ENCODE measurements at regions not wholly inside any gene's neighbourhood (a gene's known extent, or its start where the extent isn't known, plus 50 kb on each side); places are given as distances from the start of the nearest gene placed in this dataset.

- TF ChIP-seq GATA1 (IDR thresholded peaks at IDR 0.05; ENCODE audit: low read depth, low read length) (no peak), POLR2A (IDR thresholded peaks at IDR 0.05; ENCODE audit: low read length) (no peak)
- no peak for DNase-seq
Measured at GRCh38 chr7:41125343-41125742, 577.5 kb downstream of the INHBA start.

DNA sequence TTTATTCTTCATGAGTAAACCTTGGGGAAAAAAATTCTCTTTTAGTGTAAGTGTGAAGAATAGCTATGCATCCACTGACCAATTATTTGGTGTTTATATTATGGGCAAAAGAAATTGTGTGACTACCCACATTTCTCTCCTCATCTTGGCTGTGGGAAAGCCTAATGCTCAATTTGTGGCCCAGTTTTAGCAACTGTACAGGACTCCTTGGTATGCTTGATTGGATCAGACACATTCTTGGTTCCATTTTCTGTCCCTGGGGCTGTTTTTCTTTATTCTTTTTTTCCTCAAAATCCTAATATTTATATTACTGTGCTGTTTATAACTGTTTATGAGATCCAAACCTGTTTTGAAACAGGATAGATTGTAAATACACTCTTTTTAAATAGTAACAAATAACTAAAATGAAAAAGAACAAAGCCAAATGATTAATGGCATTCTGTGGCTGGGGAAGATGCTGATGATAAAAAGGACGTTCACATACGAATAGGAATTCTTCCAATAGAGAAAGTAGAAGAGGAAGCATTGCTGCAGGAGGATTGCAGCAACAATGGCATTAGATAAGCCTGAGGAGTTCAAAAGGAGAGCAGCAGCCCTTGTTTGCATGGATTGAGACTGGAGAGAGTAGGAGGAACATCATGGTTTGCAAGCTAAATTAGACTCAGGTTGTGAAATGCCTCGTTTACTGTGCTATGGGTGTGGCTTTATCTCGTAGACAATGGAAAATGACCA lies 580.5 kb downstream of the INHBA start:
- DNase-seq, result no peak
- TF ChIP-seq POLR2A (IDR thresholded peaks at IDR 0.05; ENCODE audit: low read length) (no peak), GATA1 (IDR thresholded peaks at IDR 0.05; ENCODE audit: low read depth, low read length) (no peak)

DNA sequence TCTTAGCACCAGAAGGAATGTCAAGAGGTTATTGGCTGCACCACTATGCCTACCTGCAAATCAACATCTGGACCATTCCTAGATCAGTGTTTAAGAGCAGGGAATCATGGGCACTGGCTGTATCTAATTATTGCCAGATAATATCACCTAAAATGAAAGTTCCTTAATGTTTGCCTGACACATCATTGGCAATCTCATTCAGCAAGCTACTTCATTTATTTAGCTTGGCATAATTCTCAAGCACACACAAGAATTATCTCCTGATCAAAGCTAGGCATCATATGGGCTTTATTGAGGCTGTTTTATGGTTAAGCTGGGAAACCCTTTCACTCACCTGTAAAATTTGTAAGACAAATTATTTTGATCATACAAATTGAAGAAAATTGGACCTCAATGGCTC lies 581.7 kb downstream of the INHBA start:
- DNase-seq, result no peak
- TF ChIP-seq GATA1 (IDR thresholded peaks at IDR 0.05; ENCODE audit: low read depth, low read length) (no peak), POLR2A (IDR thresholded peaks at IDR 0.05; ENCODE audit: low read length) (no peak)

DNA sequence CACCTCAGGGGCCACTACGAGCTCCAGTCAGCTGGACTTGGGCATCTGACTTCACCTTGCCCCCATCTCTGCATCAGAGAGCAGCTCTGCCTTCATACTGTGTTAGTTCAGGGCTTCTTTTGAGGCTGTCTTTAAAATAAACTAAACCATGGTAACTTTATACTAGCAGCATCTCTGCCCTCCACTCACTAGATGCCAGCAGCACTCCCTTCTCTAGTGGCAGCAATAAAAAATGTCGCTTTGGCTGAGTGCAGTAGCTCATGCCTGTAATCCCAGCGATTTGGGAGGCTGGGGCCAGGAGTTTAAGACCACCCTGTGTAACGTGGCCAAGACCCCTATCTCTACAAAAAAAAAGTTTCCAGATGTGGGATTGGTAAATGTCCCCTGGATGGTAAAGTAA lies 584.4 kb downstream of the INHBA start:
- TF ChIP-seq GATA1 (IDR thresholded peaks at IDR 0.05; ENCODE audit: low read depth, low read length) (no peak), POLR2A (IDR thresholded peaks at IDR 0.05; ENCODE audit: low read length) (no peak)
- no peak for DNase-seq

GRCh38 chr7:41117431-41117830 lies 585.5 kb downstream of the INHBA start:
- no peak for TF ChIP-seq GATA1 (IDR thresholded peaks at IDR 0.05; ENCODE audit: low read depth, low read length)
- no peak for DNase-seq

- DNase-seq, result no peak
Measured at GRCh38 chr7:41116817-41117216, 586.1 kb downstream of the INHBA start.

GRCh38 chr7:41116337-41116736 lies 586.6 kb downstream of the INHBA start:
- no peak for DNase-seq
- no peak for TF ChIP-seq GATA1 (IDR thresholded peaks at IDR 0.05; ENCODE audit: low read depth, low read length)
- no peak for TF ChIP-seq POLR2A (IDR thresholded peaks at IDR 0.05; ENCODE audit: low read length)

More at GRCh38 chr7:41116817-41117216, 586.1 kb downstream of the INHBA start:
- no peak for TF ChIP-seq POLR2A (IDR thresholded peaks at IDR 0.05; ENCODE audit: low read length)
- TF ChIP-seq GATA1 (IDR thresholded peaks at IDR 0.05; ENCODE audit: low read depth, low read length), result no peak

- DNase-seq, result no peak
- TF ChIP-seq POLR2A (IDR thresholded peaks at IDR 0.05; ENCODE audit: low read length) (no peak), GATA1 (IDR thresholded peaks at IDR 0.05; ENCODE audit: low read depth, low read length) (no peak)
Measured at GRCh38 chr7:41114691-41115090, 588.2 kb downstream of the INHBA start.

GRCh38 chr7:41114131-41114530 lies 588.8 kb downstream of the INHBA start:
- DNase-seq, result no peak
- TF ChIP-seq POLR2A (IDR thresholded peaks at IDR 0.05; ENCODE audit: low read length), result no peak
- TF ChIP-seq GATA1 (IDR thresholded peaks at IDR 0.05; ENCODE audit: low read depth, low read length), result no peak

DNA sequence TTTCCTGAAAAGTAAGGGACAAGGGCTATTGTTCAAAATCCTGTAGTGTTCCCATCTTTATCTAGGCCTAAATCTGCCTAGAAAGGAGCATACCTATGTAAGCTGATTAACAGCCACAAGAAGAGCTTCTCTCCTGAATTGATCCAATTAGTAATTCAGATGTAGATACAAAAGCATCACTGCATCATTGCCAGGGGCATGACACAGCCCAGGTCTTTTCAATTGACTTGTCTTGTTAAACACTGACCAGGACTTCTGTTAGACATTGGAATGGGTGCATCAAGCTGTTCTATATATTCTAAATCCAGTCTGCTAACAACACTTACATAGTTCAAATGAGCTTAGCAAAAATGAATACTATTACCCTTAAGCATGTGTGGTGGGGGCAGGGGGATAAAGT lies 589.2 kb downstream of the INHBA start:
- DNase-seq, result no peak
- no peak for TF ChIP-seq GATA1 (IDR thresholded peaks at IDR 0.05; ENCODE audit: low read depth, low read length)
- TF ChIP-seq POLR2A (IDR thresholded peaks at IDR 0.05; ENCODE audit: low read length), result no peak

DNA sequence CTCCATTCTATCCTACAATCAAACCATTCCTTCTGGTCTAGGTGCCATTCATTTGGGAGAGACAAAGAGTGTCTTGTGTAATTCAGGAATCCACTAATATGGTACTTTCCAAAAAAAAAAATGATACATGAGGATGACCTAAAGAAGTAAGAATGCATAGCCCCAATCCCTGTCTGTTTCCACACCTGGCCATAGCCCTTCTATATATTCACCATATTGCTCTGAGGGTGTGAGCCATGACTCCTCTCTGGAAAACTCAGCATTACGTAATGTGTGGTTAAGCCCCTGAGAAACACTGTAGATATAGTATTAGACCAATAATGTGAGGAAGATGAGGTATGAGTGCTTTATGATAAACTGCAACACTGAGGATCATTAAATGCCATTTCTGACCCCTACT lies 592.7 kb downstream of the INHBA start:
- TF ChIP-seq GATA1 (IDR thresholded peaks at IDR 0.05; ENCODE audit: low read depth, low read length) (no peak), POLR2A (IDR thresholded peaks at IDR 0.05; ENCODE audit: low read length) (no peak)
- DNase-seq, result no peak

DNA sequence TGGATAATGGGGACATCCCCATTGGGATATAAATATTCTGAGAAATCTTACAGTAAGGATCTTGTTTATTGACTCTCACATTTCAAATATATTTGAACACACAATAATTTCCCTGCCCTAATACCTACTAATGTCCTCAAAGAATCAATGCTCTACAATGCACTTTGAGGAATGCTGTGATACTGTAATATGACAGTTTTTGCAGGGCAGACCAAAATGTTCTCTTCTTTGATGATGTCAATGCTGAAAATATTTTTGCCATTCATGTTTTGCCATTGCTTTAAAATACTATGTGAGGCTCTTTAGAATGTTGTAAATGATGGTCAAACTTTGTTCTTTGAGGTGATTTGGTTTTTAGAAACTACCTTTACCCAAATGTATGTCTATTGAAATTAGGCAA lies 594.1 kb downstream of the INHBA start:
- TF ChIP-seq POLR2A (IDR thresholded peaks at IDR 0.05; ENCODE audit: low read length), result no peak
- TF ChIP-seq GATA1 (IDR thresholded peaks at IDR 0.05; ENCODE audit: low read depth, low read length), result no peak
- DNase-seq, result no peak

DNA sequence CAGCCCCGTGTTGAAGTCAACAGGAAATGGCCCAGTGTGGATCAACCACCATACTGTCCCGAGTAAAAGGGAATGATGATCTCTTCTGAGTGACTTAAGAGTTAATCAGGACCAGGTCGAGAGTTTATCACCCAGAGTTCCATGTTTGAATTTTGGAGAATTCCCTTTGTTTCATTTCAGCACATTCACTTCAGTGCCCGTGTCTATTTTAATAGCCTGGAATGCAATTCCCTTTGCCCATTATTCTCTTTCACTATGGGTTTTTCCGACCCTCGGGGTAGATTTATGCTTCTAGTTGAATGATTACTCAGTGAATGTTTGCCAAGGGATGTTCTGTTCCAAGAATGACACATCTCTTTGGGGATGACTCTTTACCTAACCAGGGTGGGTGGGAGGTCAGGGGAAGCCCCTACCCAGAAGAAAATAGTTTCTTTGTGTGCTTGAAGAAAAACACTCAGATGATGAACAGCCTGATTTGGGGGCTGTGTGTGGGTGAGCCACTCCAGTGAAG lies 594.9 kb downstream of the INHBA start:
- TF ChIP-seq POLR2A (IDR thresholded peaks at IDR 0.05; ENCODE audit: low read length), result no peak
- no peak for TF ChIP-seq GATA1 (IDR thresholded peaks at IDR 0.05; ENCODE audit: low read depth, low read length)

DNA sequence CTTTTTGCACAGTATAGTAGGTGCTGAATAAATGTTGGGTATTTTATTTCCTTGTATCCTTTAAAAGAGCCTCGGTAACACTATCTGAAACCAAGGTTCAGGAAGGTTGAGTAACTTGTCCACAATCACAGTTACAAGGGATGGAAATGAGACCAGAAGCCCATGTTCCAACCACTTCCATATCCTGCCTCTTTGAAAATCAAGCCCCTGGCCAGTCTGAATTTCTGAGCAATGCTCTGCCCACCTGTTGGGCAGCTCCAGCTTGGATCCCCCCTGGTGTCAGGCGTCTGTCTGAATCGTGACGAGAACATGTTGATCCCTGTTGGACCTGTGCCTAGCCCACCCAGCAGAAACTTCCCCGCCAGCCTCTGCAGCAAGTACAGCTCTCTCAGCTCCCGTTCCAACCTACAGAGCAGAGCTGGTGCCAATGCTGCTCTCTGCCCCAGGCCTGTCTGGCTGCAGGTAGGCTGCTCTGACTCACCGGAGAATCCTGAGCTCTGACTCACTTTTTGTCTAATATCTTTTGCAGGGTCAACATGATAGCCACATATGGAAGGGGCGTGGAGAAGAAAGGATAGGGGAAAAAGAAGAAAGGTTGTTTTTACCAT lies 595.5 kb downstream of the INHBA start:
- no peak for DNase-seq

More for the DNA sequence above, 594.9 kb downstream of the INHBA start:
- DNase-seq, result no peak

GRCh38 chr7:41104631-41105030 lies 598.3 kb downstream of the INHBA start:
- no peak for DNase-seq

More for the DNA sequence above, 595.5 kb downstream of the INHBA start:
- TF ChIP-seq POLR2A (IDR thresholded peaks at IDR 0.05; ENCODE audit: low read length), result no peak
- no peak for TF ChIP-seq GATA1 (IDR thresholded peaks at IDR 0.05; ENCODE audit: low read depth, low read length)

More at GRCh38 chr7:41104631-41105030, 598.3 kb downstream of the INHBA start:
- TF ChIP-seq POLR2A (IDR thresholded peaks at IDR 0.05; ENCODE audit: low read length) (no peak), GATA1 (IDR thresholded peaks at IDR 0.05; ENCODE audit: low read depth, low read length) (no peak)

All from erythroblast (primary cell).